Uterus (tissue), 3 donors: ENCODE measurements at regions not wholly inside any gene's neighbourhood (a gene's known extent, or its start where the extent isn't known, plus 50 kb on each side); places are given as distances from the start of the nearest gene placed in this dataset.

Experiments
- DNase-seq, 2 donors: peaks; one replicate each; pipeline ENCODE4 v3.0.0-alpha.2; 2019 to 2020
- H3K27ac ChIP-seq, 2 donors: fragments of 200-600 bp; sonication (generic); 1 replicate in 1 of 2; 2 replicates in 1 of 2; pipeline ENCODE4 v1.5.1; 2016 to 2018
- H3K27me3 ChIP-seq, 2 donors: fragments of 200-600 bp; sonication (generic); one replicate each; pipeline ENCODE4 v1.5.1; 2018 to 2019; ENCODE audit warnings: control low read depth in 1 of 2
- H3K36me3 ChIP-seq, 2 donors: fragments of 200-600 bp; sonication (generic); one replicate each; pipeline ENCODE4 v1.5.1; 2019; ENCODE audit warnings: control low read depth in 1 of 2
- H3K4me1 ChIP-seq, 2 donors: fragments of 200-600 bp; sonication (generic); one replicate each; pipeline ENCODE4 v1.5.1; 2018 to 2019; ENCODE audit warnings: control low read depth in 1 of 2
- H3K4me3 ChIP-seq, 2 donors: fragments of 200-600 bp; sonication (generic); 1 replicate in 1 of 2; 2 replicates in 1 of 2; pipeline ENCODE4 v1.5.1; 2018 to 2019; ENCODE audit warnings: mild to moderate bottlenecking in 1 of 2
- H3K9me3 ChIP-seq, 2 donors: fragments of 200-600 bp; sonication (generic); one replicate each; pipeline ENCODE4 v1.5.1; 2019; ENCODE audit warnings: control low read depth in 1 of 2
- CTCF ChIP-seq, 4 experiments: fragments of 200-600 bp in 2 of 4; fragments of 450-650 bp in 2 of 4; sonication (generic) in 2 of 4; IDR thresholded peaks; one replicate each; pipeline ENCODE4 v1.5.1; 2016 to 2019; ENCODE audit warnings: antibody characterized with exemption in 4 of 4, mild to moderate bottlenecking in 2 of 4, moderate library complexity in 1 of 4
- POLR2A ChIP-seq, 2 donors: fragments of 450-650 bp; IDR thresholded peaks; one replicate each; pipeline ENCODE4 v1.6.1; 2016; ENCODE audit warnings: antibody characterized with exemption in 2 of 2, mild to moderate bottlenecking in 1 of 2, moderate library complexity in 1 of 2
- intact Hi-C: fragments of 100-400 bp; cut with DNase I; formaldehyde crosslinking; loops from one replicate; pipeline ENCODE4 v1.15.1; 2023; ENCODE audit warnings: low total_unique reads
- donor health status: DM: yes; HTN: yes; CAD: no.

DNA sequence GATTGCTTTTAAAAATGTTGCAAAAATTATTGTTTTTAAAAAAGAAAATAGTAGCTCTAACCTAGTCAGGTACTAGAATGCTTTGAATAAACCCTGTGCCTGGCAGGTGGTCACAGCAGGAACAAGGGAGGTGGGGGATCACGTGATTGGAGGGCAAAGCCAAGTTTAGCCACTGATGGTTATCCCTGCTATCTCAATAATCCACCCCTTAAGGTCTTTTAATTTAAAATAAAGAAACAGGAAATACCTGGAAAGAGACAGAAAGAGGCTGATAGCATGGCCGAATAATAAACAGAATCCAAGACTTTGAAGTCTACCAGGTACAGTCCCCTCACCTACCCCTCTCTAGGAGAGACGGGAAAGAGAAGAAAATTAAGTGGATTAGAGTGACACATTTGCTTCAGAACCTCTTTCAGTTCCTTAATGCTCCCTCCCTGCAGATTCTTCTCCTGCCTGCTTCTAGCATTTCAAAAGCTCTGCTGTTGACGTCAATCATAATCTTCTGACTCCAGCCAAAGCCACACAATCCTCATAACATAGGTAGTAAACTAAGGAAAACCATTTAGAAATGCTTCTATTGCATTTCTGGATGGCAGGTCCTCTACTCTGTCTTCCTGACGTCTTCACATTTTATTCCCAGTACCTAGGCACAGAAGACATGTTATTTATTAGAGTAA lies 303.4 kb upstream of the MME start:
- Histone ChIP-seq H3K4me3 (no peak overlapping the region), H3K4me1 (no peaks in the 10 kb centered on the region), H3K27me3 (no peaks in the 10 kb centered on the region), H3K9me3 (no peaks in the 10 kb centered on the region), H3K27ac (no peak overlapping the region), H3K36me3 (no peaks in the 10 kb centered on the region)
- no peak for DNase-seq
- no peak for TF ChIP-seq CTCF (IDR thresholded peaks at IDR 0.05)
- TF ChIP-seq POLR2A (IDR thresholded peaks at IDR 0.05) = no peak
- intact Hi-C loops = no loop called here

GRCh38 chr3:154775821-154776548 lies 304.1 kb upstream of the MME start:
- no peak for DNase-seq
- no peak for TF ChIP-seq POLR2A (IDR thresholded peaks at IDR 0.05)
- TF ChIP-seq CTCF (IDR thresholded peaks at IDR 0.05) = no peak
- intact Hi-C loops = no loop called here
- Histone ChIP-seq H3K27me3 (no peaks in the 10 kb centered on the region), H3K4me3 (no peak overlapping the region), H3K36me3 (no peaks in the 10 kb centered on the region), H3K9me3 (no peaks in the 10 kb centered on the region), H3K4me1 (no peaks in the 10 kb centered on the region), H3K27ac (no peak overlapping the region)

DNA sequence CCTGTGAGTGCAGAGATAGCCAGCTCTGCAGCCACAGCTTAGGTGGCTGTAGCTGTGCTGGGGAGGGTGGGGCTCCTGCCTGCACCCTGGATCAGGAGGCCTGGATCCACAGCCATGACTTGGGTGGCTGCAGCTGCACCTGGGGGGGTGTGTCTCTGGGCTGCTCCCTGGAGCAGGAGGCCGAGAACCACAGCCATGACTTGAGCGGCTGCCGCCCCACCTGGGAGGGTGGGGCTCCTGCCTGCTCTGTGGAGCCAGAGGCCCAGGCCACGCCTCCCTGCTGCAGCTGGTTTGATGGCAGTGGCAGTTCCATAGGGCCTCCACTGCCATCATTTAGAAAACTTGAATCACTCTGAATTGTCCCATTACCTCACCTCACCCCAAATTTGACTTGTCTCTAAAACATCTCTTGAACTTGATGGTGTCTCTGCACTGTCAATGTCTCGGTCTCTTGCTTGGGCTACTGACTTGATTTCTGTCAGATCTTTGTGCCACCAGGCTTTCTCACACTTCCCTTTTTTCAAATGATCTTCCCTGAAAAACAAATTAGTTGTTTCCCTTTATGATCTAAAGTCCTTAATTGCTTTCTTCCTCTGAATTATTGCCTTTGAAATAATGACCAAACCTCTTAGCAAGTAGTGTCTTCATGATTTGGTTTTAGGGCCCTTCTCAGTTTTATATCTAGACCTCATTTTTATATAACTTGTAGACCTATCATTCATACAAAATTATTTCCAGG lies 313.2 kb upstream of the MME start:
- TF ChIP-seq CTCF (IDR thresholded peaks at IDR 0.05) = no peak
- TF ChIP-seq POLR2A (IDR thresholded peaks at IDR 0.05) = no peak
- Histone ChIP-seq H3K36me3 (no peaks in the 10 kb centered on the region), H3K27me3 (no peaks in the 10 kb centered on the region), H3K4me1 (no peaks in the 10 kb centered on the region), H3K4me3 (no peak overlapping the region), H3K9me3 (no peaks in the 10 kb centered on the region), H3K27ac (no peak overlapping the region)
- intact Hi-C loops = no loop called here
- no peak for DNase-seq

DNA sequence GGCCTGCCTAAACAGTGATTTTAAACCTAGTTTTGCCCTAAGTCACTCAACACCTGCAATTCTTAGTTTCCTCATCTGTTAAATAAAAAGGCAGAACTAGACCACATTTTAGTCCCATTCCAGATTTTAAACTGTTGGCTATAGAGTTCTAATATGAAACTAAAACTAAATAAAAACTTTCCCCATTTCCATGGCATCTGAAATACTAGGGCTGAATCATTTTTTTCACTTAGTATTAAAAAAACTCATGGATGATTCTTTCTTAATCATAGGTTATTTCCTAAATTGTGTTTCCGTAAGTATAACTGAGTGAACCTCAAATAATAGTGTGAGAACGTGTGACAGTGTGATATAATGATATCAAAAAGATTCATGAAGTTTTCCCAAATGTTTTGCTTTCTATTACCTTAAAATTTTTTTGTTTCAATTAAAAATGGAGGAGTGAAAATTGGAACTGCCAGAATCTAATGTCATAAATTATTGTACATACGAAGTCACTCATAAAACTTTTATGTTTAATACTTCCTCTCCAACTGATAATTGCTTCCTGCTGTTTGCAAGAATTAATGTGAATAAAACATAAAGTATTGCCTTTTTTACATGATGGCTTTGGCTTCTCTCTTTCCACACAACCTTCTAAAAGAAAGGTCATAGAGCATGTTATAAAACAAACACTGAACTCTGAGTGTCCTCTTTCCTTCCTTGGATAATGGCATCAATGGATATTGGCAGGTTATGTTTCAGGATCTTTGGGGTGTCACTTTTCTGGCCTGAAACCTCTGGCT lies 315.1 kb upstream of the MME start:
- intact Hi-C loops = no loop called here
- H3K9me3 ChIP-seq = no peaks in the 10 kb centered on the region
- TF ChIP-seq CTCF (IDR thresholded peaks at IDR 0.05) (no peak), POLR2A (IDR thresholded peaks at IDR 0.05) (no peak)
- no peak overlapping the region for H3K4me3 ChIP-seq
- no peak overlapping the region for H3K27ac ChIP-seq
- DNase-seq = no peak
- no peaks in the 10 kb centered on the region for H3K36me3 ChIP-seq
- H3K27me3 ChIP-seq = no peaks in the 10 kb centered on the region
- H3K4me1 ChIP-seq = no peaks in the 10 kb centered on the region
